Neural progenitor cell (in vitro differentiated cells): ENCODE measurements at regions not wholly inside any gene's neighbourhood (a gene's known extent, or its start where the extent isn't known, plus 50 kb on each side); places are given as distances from the start of the nearest gene placed in this dataset.

Source experiments
- DNase-seq: peaks from one replicate; pipeline ENCODE4 v3.0.0-alpha.2; 2016; ENCODE audit warnings: low spot score
- H2AFZ ChIP-seq: fragments of 200-600 bp; sonication (generic); replicated peaks from 2 replicates; pipeline ENCODE4 v1.6.1; 2016; ENCODE audit warnings: antibody characterized with exemption
- H3F3A ChIP-seq: fragments of 200-600 bp; sonication (generic); 2 replicates; pipeline ENCODE4 v1.6.1; 2016; ENCODE audit warnings: antibody characterized with exemption, low read depth
- H3K27ac ChIP-seq: fragments of 200-600 bp; sonication (generic); 2 replicates; pipeline ENCODE4 v1.5.1; 2016; ENCODE audit warnings: mild to moderate bottlenecking
- H3K27me3 ChIP-seq: fragments of 200-600 bp; sonication (generic); 2 replicates; pipeline ENCODE4 v1.6.1; 2016; ENCODE audit warnings: mild to moderate bottlenecking, moderate library complexity
- H3K36me3 ChIP-seq: fragments of 200-600 bp; sonication (generic); 2 replicates; pipeline ENCODE4 v1.5.1; 2016
- H3K4me1 ChIP-seq: fragments of 200-600 bp; sonication (generic); 2 replicates; pipeline ENCODE4 v1.6.1; 2016; ENCODE audit warnings: mixed run types
- H3K4me2 ChIP-seq: fragments of 200-600 bp; sonication (generic); 2 replicates; pipeline ENCODE4 v1.6.1; 2016
- H3K4me3 ChIP-seq: fragments of 200-600 bp; sonication (generic); 2 replicates; pipeline ENCODE4 v1.5.1; 2016
- H3K79me2 ChIP-seq: fragments of 200-600 bp; sonication (generic); 2 replicates; pipeline ENCODE4 v1.6.1; 2016; ENCODE audit warnings: low read depth
- H3K9ac ChIP-seq: fragments of 200-600 bp; sonication (generic); 2 replicates; pipeline ENCODE4 v1.6.1; 2016
- H3K9me3 ChIP-seq: fragments of 200-600 bp; sonication (generic); 2 replicates; pipeline ENCODE4 v1.5.1; 2016; ENCODE audit warnings: low read depth
- H4K20me1 ChIP-seq: fragments of 200-600 bp; sonication (generic); 2 replicates; pipeline ENCODE4 v1.6.1; 2016; ENCODE audit warnings: low read depth
- H3K27ac Mint-ChIP-seq: 3 replicates; pipeline ENCODE4 v1.8.0; 2021; ENCODE audit warnings: mixed read lengths
- H3K27me3 Mint-ChIP-seq: 2 replicates; pipeline ENCODE4 v1.8.0; 2022; ENCODE audit warnings: low read depth, mild to moderate bottlenecking, inconsistent platforms, moderate library complexity, mixed read lengths; ENCODE audit not compliant: insufficient read depth
- H3K36me3 Mint-ChIP-seq: 3 replicates; pipeline ENCODE4 v1.8.0; 2021; ENCODE audit warnings: mixed read lengths
- H3K4me1 Mint-ChIP-seq: 3 replicates; pipeline ENCODE4 v1.8.0; 2021; ENCODE audit warnings: mixed read lengths
- H3K4me3 Mint-ChIP-seq: 3 replicates; pipeline ENCODE4 v1.8.0; 2021; ENCODE audit warnings: mild to moderate bottlenecking, moderate library complexity, mixed read lengths
- H3K9me3 Mint-ChIP-seq: 3 replicates; pipeline ENCODE4 v1.8.0; 2020; ENCODE audit warnings: mixed read lengths
- CTCF ChIP-seq: fragments of 200-600 bp; sonication (generic); IDR thresholded peaks from 2 replicates; pipeline ENCODE4 v1.5.1; 2017; ENCODE audit warnings: antibody characterized with exemption, mild to moderate bottlenecking
- EZH2 ChIP-seq: fragments of 200-600 bp; sonication (generic); IDR thresholded peaks from 2 replicates; pipeline ENCODE4 v1.6.1; 2017; ENCODE audit warnings: antibody characterized with exemption, mild to moderate bottlenecking, moderate library complexity
- EZH2phosphoT487 ChIP-seq: fragments of 200-600 bp; sonication (generic); IDR thresholded peaks from 2 replicates; pipeline ENCODE4 v1.6.1; 2017; ENCODE audit warnings: antibody characterized with exemption

DNA sequence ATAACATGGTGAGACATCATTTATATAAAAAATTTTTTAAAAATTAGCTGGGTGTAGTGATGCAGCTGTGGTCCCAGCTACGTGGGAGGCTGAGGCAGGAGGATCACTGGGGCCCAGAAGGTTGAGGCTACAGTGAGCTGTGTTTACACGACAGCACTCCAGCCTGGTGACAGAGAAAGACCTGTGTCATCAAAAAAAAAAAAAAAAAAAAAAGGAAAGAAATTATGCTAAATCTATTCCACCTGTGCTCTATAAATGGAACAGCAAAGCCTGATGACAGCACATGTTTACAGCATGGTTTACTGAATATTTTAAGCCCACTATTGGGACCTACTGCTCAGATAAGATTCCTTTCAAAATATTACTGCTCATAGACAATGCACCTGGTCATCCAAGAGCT lies 217.6 kb downstream of the PRDM2 start:
- no peak overlapping the region for H3K4me3 Mint-ChIP-seq
- no peaks in the 10 kb centered on the region for H3K36me3 Mint-ChIP-seq
- Histone ChIP-seq H2AFZ (no peak overlapping the region), H3K9ac (no peak overlapping the region), H3K27ac (no peak overlapping the region), H3K79me2 (no peaks in the 10 kb centered on the region), H3F3A (no peaks in the 10 kb centered on the region), H4K20me1 (no peaks in the 10 kb centered on the region), H3K9me3 (no peaks in the 10 kb centered on the region), H3K36me3 (no peaks in the 10 kb centered on the region), H3K4me2 (no peak overlapping the region), H3K27me3 (no peaks in the 10 kb centered on the region), H3K4me3 (no peak overlapping the region), H3K4me1 (no peaks in the 10 kb centered on the region)
- no peak for TF ChIP-seq CTCF
- TF ChIP-seq EZH2phosphoT487: no peak
- TF ChIP-seq EZH2: no peak
- peaks cover 16% of the 10 kb centered on the region for H3K9me3 Mint-ChIP-seq
- H3K27ac Mint-ChIP-seq: no peak overlapping the region
- DNase-seq: no peak
- peaks cover 5% of the 10 kb centered on the region for H3K4me1 Mint-ChIP-seq
- peaks cover 6% of the 10 kb centered on the region for H3K27me3 Mint-ChIP-seq

- H3K4me1 Mint-ChIP-seq: peaks cover 5% of the 10 kb centered on the region
- no peak overlapping the region for H3K9ac ChIP-seq
- no peaks in the 10 kb centered on the region for H3K79me2 ChIP-seq
- H3K27me3 ChIP-seq: no peaks in the 10 kb centered on the region
- no peak overlapping the region for H3K4me3 Mint-ChIP-seq
- H2AFZ ChIP-seq: no peak overlapping the region
- no peak overlapping the region for H3K27ac ChIP-seq
- H3K4me2 ChIP-seq: no peak overlapping the region
- no peak for DNase-seq
- H3K27me3 Mint-ChIP-seq: peaks cover 6% of the 10 kb centered on the region
- H3K9me3 ChIP-seq: no peaks in the 10 kb centered on the region
- peaks cover 16% of the 10 kb centered on the region for H3K9me3 Mint-ChIP-seq
- no peaks in the 10 kb centered on the region for H4K20me1 ChIP-seq
- no peaks in the 10 kb centered on the region for H3K4me1 ChIP-seq
- H3K4me3 ChIP-seq: no peak overlapping the region
- no peaks in the 10 kb centered on the region for H3K36me3 ChIP-seq
- H3K27ac Mint-ChIP-seq: no peak overlapping the region
- TF ChIP-seq EZH2 (no peak), CTCF (no peak), EZH2phosphoT487 (no peak)
- no peaks in the 10 kb centered on the region for H3K36me3 Mint-ChIP-seq
- H3F3A ChIP-seq: no peaks in the 10 kb centered on the region
These were observed 218.9 kb downstream of the PRDM2 start for GRCh38 chr1:13918862-13919261.

GRCh38 chr1:13921190-13921589 lies 221.2 kb downstream of the PRDM2 start:
- no peak overlapping the region for H2AFZ ChIP-seq
- no peak overlapping the region for H3K4me2 ChIP-seq
- H3K4me3 Mint-ChIP-seq: no peak overlapping the region
- H3K27me3 ChIP-seq: no peaks in the 10 kb centered on the region
- H4K20me1 ChIP-seq: no peaks in the 10 kb centered on the region
- H3K4me3 ChIP-seq: no peak overlapping the region
- H3K36me3 ChIP-seq: no peaks in the 10 kb centered on the region
- H3F3A ChIP-seq: no peaks in the 10 kb centered on the region
- TF ChIP-seq CTCF (no peak), EZH2phosphoT487 (no peak), EZH2 (no peak)
- peaks cover 10% of the 10 kb centered on the region for H3K27me3 Mint-ChIP-seq
- H3K79me2 ChIP-seq: no peaks in the 10 kb centered on the region
- H3K9ac ChIP-seq: no peak overlapping the region
- no peaks in the 10 kb centered on the region for H3K9me3 ChIP-seq
- DNase-seq: no peak
- H3K27ac Mint-ChIP-seq: no peak overlapping the region
- no peaks in the 10 kb centered on the region for H3K36me3 Mint-ChIP-seq
- no peaks in the 10 kb centered on the region for H3K4me1 ChIP-seq
- H3K4me1 Mint-ChIP-seq: peaks cover 5% of the 10 kb centered on the region
- H3K27ac ChIP-seq: no peak overlapping the region
- H3K9me3 Mint-ChIP-seq: peaks cover 16% of the 10 kb centered on the region
